GM12873 (cell line): ENCODE measurements at regions not wholly inside any gene's neighbourhood (a gene's known extent, or its start where the extent isn't known, plus 50 kb on each side); places are given as distances from the start of the nearest gene placed in this dataset.

Source experiments
- TF ChIP-seq, protein P1 (sequence below): IDR thresholded peaks from 2 replicates; pipeline ENCODE4 v1.5.1; 2012; ENCODE audit warnings: low read depth, mild to moderate bottlenecking, moderate library complexity, low read length, control low read depth; ENCODE audit not compliant: insufficient read depth; ENCODE audit errors: missing control alignments

GRCh38 chr9:24286761-24287160, 258.9 kb downstream of the IZUMO3 start:
- TF ChIP-seq, protein P1, sequence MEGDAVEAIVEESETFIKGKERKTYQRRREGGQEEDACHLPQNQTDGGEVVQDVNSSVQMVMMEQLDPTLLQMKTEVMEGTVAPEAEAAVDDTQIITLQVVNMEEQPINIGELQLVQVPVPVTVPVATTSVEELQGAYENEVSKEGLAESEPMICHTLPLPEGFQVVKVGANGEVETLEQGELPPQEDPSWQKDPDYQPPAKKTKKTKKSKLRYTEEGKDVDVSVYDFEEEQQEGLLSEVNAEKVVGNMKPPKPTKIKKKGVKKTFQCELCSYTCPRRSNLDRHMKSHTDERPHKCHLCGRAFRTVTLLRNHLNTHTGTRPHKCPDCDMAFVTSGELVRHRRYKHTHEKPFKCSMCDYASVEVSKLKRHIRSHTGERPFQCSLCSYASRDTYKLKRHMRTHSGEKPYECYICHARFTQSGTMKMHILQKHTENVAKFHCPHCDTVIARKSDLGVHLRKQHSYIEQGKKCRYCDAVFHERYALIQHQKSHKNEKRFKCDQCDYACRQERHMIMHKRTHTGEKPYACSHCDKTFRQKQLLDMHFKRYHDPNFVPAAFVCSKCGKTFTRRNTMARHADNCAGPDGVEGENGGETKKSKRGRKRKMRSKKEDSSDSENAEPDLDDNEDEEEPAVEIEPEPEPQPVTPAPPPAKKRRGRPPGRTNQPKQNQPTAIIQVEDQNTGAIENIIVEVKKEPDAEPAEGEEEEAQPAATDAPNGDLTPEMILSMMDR, result no peak

DNA sequence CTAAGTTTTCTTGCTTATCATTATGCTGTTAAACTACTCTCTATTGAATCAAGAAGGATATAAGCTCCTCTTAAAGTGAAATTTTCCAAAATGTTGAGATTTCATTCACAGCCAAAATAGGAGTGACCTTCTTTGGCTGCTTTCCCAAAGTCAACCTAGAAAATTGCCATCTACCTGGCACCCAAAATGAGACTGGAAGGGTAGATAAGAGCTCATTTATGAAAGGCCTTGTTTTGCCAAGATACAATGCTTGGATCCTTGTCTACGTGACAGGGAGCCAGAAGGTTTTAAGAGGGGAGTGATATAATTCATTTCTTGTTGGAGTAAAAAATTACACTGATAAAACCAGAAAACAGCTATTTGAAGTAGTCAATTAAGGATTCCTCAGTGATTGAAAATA, 287.1 kb downstream of the IZUMO3 start:
- TF ChIP-seq, protein P1, result no peak

- TF ChIP-seq, protein P1, result no peak
Measured at GRCh38 chr9:24257726-24258125, 288.0 kb downstream of the IZUMO3 start.

GRCh38 chr9:24245988-24246387, 299.7 kb downstream of the IZUMO3 start:
- TF ChIP-seq, protein P1, result peak; percentile 34

- TF ChIP-seq, protein P1, result no peak
Measured at GRCh38 chr9:24242576-24242975, 303.1 kb downstream of the IZUMO3 start.

- TF ChIP-seq, protein P1, result no peak
Measured at GRCh38 chr9:24218656-24219055, 327.0 kb downstream of the IZUMO3 start.

- TF ChIP-seq, protein P1, result no peak
Measured at GRCh38 chr9:24210641-24211040, 335.1 kb downstream of the IZUMO3 start.
